ENCODE measurements at regions not wholly inside any gene's neighbourhood (a gene's known extent, or its start where the extent isn't known, plus 50 kb on each side); places are given as distances from the start of the nearest gene placed in this dataset.

DNA sequence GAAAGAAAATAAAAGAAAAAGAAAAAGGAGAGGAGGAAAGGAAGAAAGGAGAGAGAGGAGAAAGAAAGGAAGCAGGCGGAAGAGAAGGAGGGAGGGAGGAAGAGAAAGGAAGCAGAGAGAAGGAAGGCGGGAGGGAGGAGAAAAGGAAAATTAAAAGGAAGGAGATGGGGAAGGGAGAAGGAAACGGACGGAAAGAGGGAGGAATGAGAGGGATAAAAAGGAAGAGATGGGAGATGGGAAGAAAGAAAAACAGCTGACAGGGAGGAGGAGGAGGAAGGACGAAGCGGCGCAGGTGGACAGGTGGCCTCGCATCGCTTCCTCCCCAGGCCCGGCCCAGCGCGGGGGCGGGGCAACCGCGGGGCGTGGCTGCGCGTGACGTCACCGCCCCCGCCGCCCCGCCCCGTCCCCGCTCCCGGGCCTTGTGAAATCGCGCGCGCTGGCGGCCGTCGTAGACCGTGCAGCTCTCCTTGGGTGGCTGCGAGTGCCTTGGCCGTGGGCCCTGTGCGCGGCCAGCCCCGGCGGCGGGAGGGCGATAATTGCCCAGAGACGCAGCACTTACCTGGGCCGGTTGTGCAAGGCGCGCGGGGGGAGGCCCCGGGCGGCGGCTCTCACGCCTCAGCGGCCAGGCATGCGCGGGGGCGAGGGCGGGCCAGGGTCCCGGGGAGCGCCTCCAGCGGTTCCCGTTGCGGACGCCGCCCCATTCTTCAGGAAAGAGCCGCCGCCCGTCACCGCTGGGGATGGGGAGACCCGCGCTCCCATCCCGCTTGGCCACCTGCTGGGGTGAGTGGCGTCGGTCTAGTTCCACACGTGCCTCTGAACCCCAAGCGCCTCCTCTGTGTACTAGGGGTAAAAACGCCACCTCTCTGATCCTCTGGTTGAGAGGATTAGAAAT is 49.6 kb upstream of the FOXE1 start (continued):
- TF ChIP-seq RERE (CRISPR knock-in tag; IDR thresholded peaks at IDR 0.05; ENCODE audit: borderline replicate concordance), result no peak
- TF ChIP-seq BRF1 (IDR thresholded peaks at IDR 0.05; ENCODE audit: borderline replicate concordance, extremely low read depth, insufficient read length), result no peak
- no peak; the same call in 1 of the 2 replicates for TF ChIP-seq ZNF316 (IDR thresholded peaks at IDR 0.05)
- no peak for TF ChIP-seq E2F3 (CRISPR knock-in tag; IDR thresholded peaks at IDR 0.05)
- no peak for TF ChIP-seq SOX6 (IDR thresholded peaks at IDR 0.05)
- no peak for TF ChIP-seq SREBF2 (CRISPR knock-in tag; IDR thresholded peaks at IDR 0.05)
- no peak for TF ChIP-seq NR2F6 (CRISPR knock-in tag; IDR thresholded peaks at IDR 0.05)
- no peak for TF ChIP-seq BDP1 (IDR thresholded peaks at IDR 0.05; ENCODE audit: insufficient read depth, insufficient read length)
- 0 out of 2 replicates have a peak, but pooled peaks have one; percentile 4 for TF ChIP-seq SPI1 (IDR thresholded peaks at IDR 0.05; ENCODE audit: borderline replicate concordance, low read depth, low read length)
- peak; percentile 40 to 47; a peak in 2 of 4 replicates for TF ChIP-seq ARNT (IDR thresholded peaks at IDR 0.05)
- TF ChIP-seq ZSCAN29 (IDR thresholded peaks at IDR 0.05), result no peak
- no peak for TF ChIP-seq ZNF668 (CRISPR knock-in tag; IDR thresholded peaks at IDR 0.05)
- TF ChIP-seq, protein P1, sequence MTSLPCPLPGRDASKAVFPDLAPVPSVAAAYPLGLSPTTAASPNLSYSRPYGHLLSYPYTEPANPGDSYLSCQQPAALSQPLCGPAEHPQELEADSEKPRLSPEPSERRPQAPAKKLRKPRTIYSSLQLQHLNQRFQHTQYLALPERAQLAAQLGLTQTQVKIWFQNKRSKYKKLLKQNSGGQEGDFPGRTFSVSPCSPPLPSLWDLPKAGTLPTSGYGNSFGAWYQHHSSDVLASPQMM (CRISPR knock-in tag; IDR thresholded peaks at IDR 0.05), result no peak
- no peak for TF ChIP-seq NFXL1 (CRISPR knock-in tag; IDR thresholded peaks at IDR 0.05)
- no peak for TF ChIP-seq ESRRB (CRISPR knock-in tag; IDR thresholded peaks at IDR 0.05; ENCODE audit: borderline replicate concordance)
- no peak for TF ChIP-seq NCOR1 (IDR thresholded peaks at IDR 0.05)
- TF ChIP-seq KLF16 (IDR thresholded peaks at IDR 0.05), result no peak
- TF ChIP-seq, protein P2, sequence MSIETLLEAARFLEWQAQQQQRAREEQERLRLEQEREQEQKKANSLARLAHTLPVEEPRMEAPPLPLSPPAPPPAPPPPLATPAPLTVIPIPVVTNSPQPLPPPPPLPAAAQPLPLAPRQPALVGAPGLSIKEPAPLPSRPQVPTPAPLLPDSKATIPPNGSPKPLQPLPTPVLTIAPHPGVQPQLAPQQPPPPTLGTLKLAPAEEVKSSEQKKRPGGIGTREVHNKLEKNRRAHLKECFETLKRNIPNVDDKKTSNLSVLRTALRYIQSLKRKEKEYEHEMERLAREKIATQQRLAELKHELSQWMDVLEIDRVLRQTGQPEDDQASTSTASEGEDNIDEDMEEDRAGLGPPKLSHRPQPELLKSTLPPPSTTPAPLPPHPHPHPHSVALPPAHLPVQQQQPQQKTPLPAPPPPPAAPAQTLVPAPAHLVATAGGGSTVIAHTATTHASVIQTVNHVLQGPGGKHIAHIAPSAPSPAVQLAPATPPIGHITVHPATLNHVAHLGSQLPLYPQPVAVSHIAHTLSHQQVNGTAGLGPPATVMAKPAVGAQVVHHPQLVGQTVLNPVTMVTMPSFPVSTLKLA (conservative IDR thresholded peaks at IDR 0.05), result no peak; a peak in 1 of 4 replicates
- peak; percentile 34; the same call in 1 of the 2 replicates for TF ChIP-seq GMEB1 (CRISPR knock-in tag; IDR thresholded peaks at IDR 0.05)
- TF ChIP-seq ZNF77 (CRISPR knock-in tag; IDR thresholded peaks at IDR 0.05), result no peak
- no peak for TF ChIP-seq SMAD2 (IDR thresholded peaks at IDR 0.05; ENCODE audit: low read depth, low read length)
